Thyroid gland (tissue), 4 donors: ENCODE measurements at regions not wholly inside any gene's neighbourhood (a gene's known extent, or its start where the extent isn't known, plus 50 kb on each side); places are given as distances from the start of the nearest gene placed in this dataset.

ENCODE experiments used
- DNase-seq, 2 donors: peaks; one replicate each; pipeline ENCODE4 v3.0.0-alpha.2; 2019
- H3K27ac ChIP-seq, 3 donors: fragments of 200-600 bp; sonication (generic); 1 replicate in 2 of 3; 2 replicates in 1 of 3; pipeline ENCODE4 v1.5.1; 2016 to 2019; ENCODE audit warnings: mild to moderate bottlenecking in 1 of 3, moderate library complexity in 1 of 3
- H3K27me3 ChIP-seq: fragments of 200-600 bp; sonication (generic); one replicate; pipeline ENCODE4 v1.5.1; 2019
- H3K36me3 ChIP-seq, 2 donors: fragments of 200-600 bp; sonication (generic); one replicate each; pipeline ENCODE4 v1.5.1; 2016 to 2019
- H3K4me1 ChIP-seq, 2 donors: fragments of 200-600 bp; sonication (generic); one replicate each; pipeline ENCODE4 v1.5.1; 2017 to 2019
- H3K4me3 ChIP-seq, 3 donors: fragments of 200-600 bp; sonication (generic); replicated peaks in 1 of 3; 1 replicate in 2 of 3; 2 replicates in 1 of 3; pipeline ENCODE4 v1.5.1; 2016; ENCODE audit warnings: mild to moderate bottlenecking in 1 of 3
- H3K9me3 ChIP-seq: fragments of 200-600 bp; sonication (generic); one replicate; pipeline ENCODE4 v1.5.1; 2017
- CTCF ChIP-seq, 6 experiments: fragments of 200-600 bp in 3 of 6; fragments of 450-650 bp in 3 of 6; sonication (generic) in 3 of 6; IDR thresholded peaks; one replicate each; pipeline ENCODE4 v1.5.1; 2016 to 2019; ENCODE audit warnings: antibody characterized with exemption in 6 of 6, mild to moderate bottlenecking in 2 of 6, inconsistent platforms in 1 of 6, moderate library complexity in 1 of 6
- POLR2A ChIP-seq, 2 donors: fragments of 450-650 bp; IDR thresholded peaks; one replicate each; pipeline ENCODE4 v1.6.1; 2017; ENCODE audit warnings: antibody characterized with exemption in 2 of 2, mild to moderate bottlenecking in 2 of 2, moderate library complexity in 1 of 2
- WGBS, 2 donors: methylation state at CpG; one replicate each; pipeline ENCODE4 v1.1.5; 2017; 5-methylcytosine and 5-hydroxymethylcytosine counted together
- intact Hi-C: fragments of 100-400 bp; cut with DNase I; formaldehyde crosslinking; loops from one replicate; pipeline ENCODE4 v1.15.1; 2023

- Histone ChIP-seq H3K27me3 (no peaks in the 10 kb centered on the region), H3K4me3 (no peak overlapping the region), H3K27ac (no peak overlapping the region), H3K9me3 (no peaks in the 10 kb centered on the region), H3K4me1 (peaks cover 11 to 14% of the 10 kb centered on the region in 2 donors), H3K36me3 (no peaks in the 10 kb centered on the region)
- no peak for TF ChIP-seq POLR2A (IDR thresholded peaks at IDR 0.05)
- no peak for TF ChIP-seq CTCF (IDR thresholded peaks at IDR 0.05)
- intact Hi-C loops, result no loop called here
- DNase-seq, result no peak
- WGBS, 2 donors, result 96 to 97% methylated on average over 3 to 6 of the region's 6 CpGs
These were observed 69.8 kb upstream of the EDAR start for GRCh38 chr2:109058802-109059201.

DNA sequence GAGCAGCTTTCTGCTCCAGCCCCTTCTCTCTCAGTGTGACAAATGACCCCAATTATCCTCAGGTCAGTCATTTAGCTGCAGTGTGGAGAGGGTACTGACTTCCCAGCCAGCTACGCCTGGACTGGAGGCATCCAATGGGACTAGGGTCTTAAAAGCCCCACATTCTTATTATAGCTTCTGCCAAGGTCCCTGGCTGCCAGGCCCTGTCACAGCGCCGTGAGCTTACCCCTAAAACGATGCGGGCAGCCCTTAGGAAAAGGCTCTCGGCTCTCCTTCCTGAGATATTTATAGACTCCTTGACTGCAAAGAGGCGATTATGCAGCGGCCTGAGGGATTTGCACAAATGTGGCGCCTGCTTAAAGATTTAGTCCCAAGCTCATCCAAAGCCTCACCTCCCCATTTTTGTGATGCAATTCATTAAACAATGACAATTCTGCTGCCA is 69.2 kb upstream of the EDAR start:
- DNase-seq, result no peak
- no peaks in the 10 kb centered on the region for H3K9me3 ChIP-seq
- no peaks in the 10 kb centered on the region for H3K36me3 ChIP-seq
- no peaks in the 10 kb centered on the region for H3K27me3 ChIP-seq
- H3K27ac ChIP-seq, result no peak overlapping the region
- TF ChIP-seq CTCF (IDR thresholded peaks at IDR 0.05) (no peak), POLR2A (IDR thresholded peaks at IDR 0.05) (no peak)
- H3K4me3 ChIP-seq, result no peak overlapping the region
- peaks cover 11 to 14% of the 10 kb centered on the region in 2 donors for H3K4me1 ChIP-seq
- WGBS, 2 donors, result 34 to 52% methylated on average over 9 of the region's 9 CpGs
- intact Hi-C loops, result no loop called here

- Histone ChIP-seq H3K36me3 (no peaks in the 10 kb centered on the region), H3K4me1 (peaks cover 11 to 14% of the 10 kb centered on the region in 2 donors), H3K9me3 (no peaks in the 10 kb centered on the region), H3K27me3 (no peaks in the 10 kb centered on the region), H3K27ac (no peak overlapping the region), H3K4me3 (no peak overlapping the region)
- intact Hi-C loops, result no loop called here
- DNase-seq, result no peak
- TF ChIP-seq CTCF (IDR thresholded peaks at IDR 0.05), result no peak
- TF ChIP-seq POLR2A (IDR thresholded peaks at IDR 0.05), result no peak
- 83 to 85% methylated on average over 6 to 8 of the region's 9 CpGs for WGBS, 2 donors
These were observed 68.7 kb upstream of the EDAR start for GRCh38 chr2:109057686-109058085.

- Histone ChIP-seq H3K4me3 (no peak overlapping the region), H3K9me3 (no peaks in the 10 kb centered on the region), H3K4me1 (peaks cover 11 to 14% of the 10 kb centered on the region in 2 donors), H3K27ac (no peak overlapping the region), H3K27me3 (no peaks in the 10 kb centered on the region), H3K36me3 (no peaks in the 10 kb centered on the region)
- no peak for DNase-seq
- 89 to 94% methylated on average over 14 of the region's 14 CpGs for WGBS, 2 donors
- intact Hi-C loops, result no loop called here
- TF ChIP-seq POLR2A (IDR thresholded peaks at IDR 0.05) (no peak), CTCF (IDR thresholded peaks at IDR 0.05) (no peak)
These were observed 66.4 kb upstream of the EDAR start for GRCh38 chr2:109055435-109055834.

GRCh38 chr2:109054865-109055264 is 65.8 kb upstream of the EDAR start:
- WGBS, 2 donors, result 85 to 90% methylated on average over 3 of the region's 3 CpGs
- no peak for DNase-seq
- no peaks in the 10 kb centered on the region for H3K27me3 ChIP-seq
- H3K9me3 ChIP-seq, result no peaks in the 10 kb centered on the region
- peaks cover 9 to 10% of the 10 kb centered on the region in 2 donors for H3K4me1 ChIP-seq
- intact Hi-C loops, result no loop called here
- TF ChIP-seq POLR2A (IDR thresholded peaks at IDR 0.05) (no peak), CTCF (IDR thresholded peaks at IDR 0.05) (no peak)
- H3K36me3 ChIP-seq, result no peaks in the 10 kb centered on the region
- H3K27ac ChIP-seq, result no peak overlapping the region
- H3K4me3 ChIP-seq, result no peak overlapping the region
